ENCODE measurements at regions not wholly inside any gene's neighbourhood (a gene's known extent, or its start where the extent isn't known, plus 50 kb on each side); places are given as distances from the start of the nearest gene placed in this dataset.

GRCh38 chr1:239212811-239213220 is 173.6 kb upstream of the CHRM3 start:
- no peak overlapping the region for H3K4me3 ChIP-seq (replicated peaks in 1 of 2; ENCODE audit: low read depth in 2 of 2, low read length in 2 of 2)
- DNase-seq (ENCODE audit: low read depth in 2 of 2), result peak in 1 of 2 donors; percentile 35
- TF ChIP-seq CTCF (IDR thresholded peaks at IDR 0.05; ENCODE audit: low read depth, low read length), result no peak

GRCh38 chr1:239209591-239209990 is 176.8 kb upstream of the CHRM3 start:
- H3K4me3 ChIP-seq (replicated peaks in 1 of 2; ENCODE audit: low read depth in 2 of 2, low read length in 2 of 2), result no peak overlapping the region
- no peak for DNase-seq (ENCODE audit: low read depth in 2 of 2)
- no peak for TF ChIP-seq CTCF (IDR thresholded peaks at IDR 0.05; ENCODE audit: low read depth, low read length)

DNA sequence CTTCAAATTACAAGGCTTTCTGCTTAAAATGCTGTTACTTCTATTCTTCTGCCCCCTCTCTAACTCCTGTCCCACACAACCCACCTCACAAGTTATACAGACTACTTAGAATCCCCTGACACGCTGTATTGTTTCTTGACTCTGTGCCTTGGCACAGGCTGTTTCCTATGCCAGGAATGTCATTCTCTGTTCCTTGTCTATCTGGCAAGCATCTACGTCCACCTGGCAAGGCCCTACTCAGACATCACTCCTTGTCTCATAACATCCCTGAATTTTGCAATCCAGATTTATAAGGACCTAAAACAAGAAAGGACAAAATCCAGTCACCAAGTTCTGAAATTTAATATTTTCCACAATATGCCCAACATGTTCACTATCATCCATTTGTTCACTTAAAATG is 182.0 kb upstream of the CHRM3 start:
- DNase-seq (ENCODE audit: low read depth in 2 of 2), result no peak
- no peak overlapping the region for H3K4me3 ChIP-seq (replicated peaks in 1 of 2; ENCODE audit: low read depth in 2 of 2, low read length in 2 of 2)
- TF ChIP-seq CTCF (IDR thresholded peaks at IDR 0.05; ENCODE audit: low read depth, low read length), result no peak

DNA sequence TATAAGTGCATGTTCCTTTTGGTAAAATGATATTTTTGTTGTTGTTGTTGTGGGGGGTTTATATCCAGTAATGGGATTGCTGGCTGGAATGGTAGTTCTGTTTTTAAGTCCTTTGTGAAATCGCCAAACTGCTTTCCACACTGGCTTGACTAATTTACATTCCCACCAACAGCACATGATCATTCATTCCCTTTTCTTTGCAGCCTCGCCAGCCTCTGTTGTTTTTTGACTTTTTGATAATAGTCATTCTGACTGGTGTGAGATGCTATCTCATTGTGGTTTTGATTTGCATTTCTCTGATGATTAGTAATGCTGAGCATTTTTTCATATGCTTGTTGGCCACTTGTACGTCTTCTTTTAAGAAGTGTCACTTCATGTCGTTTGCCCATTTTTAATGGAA is 188.5 kb upstream of the CHRM3 start:
- TF ChIP-seq CTCF (IDR thresholded peaks at IDR 0.05; ENCODE audit: low read depth, low read length), result no peak
- DNase-seq (ENCODE audit: low read depth in 2 of 2), result no peak
- no peak overlapping the region for H3K4me3 ChIP-seq (replicated peaks in 1 of 2; ENCODE audit: low read depth in 2 of 2, low read length in 2 of 2)

DNA sequence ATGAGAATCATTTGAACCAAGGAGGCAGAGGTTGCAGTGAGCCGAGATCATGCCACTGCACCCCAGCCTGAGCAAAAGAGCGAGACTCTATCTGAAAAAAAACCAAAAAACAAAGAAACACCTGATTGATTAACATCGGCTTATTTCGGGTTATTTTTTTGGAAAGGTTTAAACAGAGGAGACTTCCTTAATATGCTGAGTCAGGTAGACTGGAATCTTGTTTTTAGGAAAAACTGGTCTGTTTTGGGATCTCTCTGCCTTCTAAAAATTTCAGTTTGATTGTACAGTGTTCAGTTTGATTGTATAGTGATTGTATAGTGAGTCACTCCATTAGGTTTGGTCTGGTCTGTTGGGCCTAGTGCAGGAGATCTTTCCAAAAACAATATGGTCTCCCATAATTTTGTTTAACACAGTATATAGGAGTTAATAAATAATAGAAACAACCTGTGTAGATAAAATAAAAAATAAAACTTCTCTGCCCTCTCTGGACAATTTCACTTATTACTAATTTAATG is 196.3 kb upstream of the CHRM3 start:
- no peak for DNase-seq (ENCODE audit: low read depth in 2 of 2)
- no peak for TF ChIP-seq CTCF (IDR thresholded peaks at IDR 0.05; ENCODE audit: low read depth, low read length)
- no peak overlapping the region for H3K4me3 ChIP-seq (replicated peaks in 1 of 2; ENCODE audit: low read depth in 2 of 2, low read length in 2 of 2)

- H3K4me3 ChIP-seq (replicated peaks in 1 of 2; ENCODE audit: low read depth in 2 of 2, low read length in 2 of 2), result no peak overlapping the region
- TF ChIP-seq CTCF (IDR thresholded peaks at IDR 0.05; ENCODE audit: low read depth, low read length), result no peak
- no peak for DNase-seq (ENCODE audit: low read depth in 2 of 2)
These were observed 199.9 kb upstream of the CHRM3 start for GRCh38 chr1:239186487-239186886.

- DNase-seq (ENCODE audit: low read depth in 2 of 2), result no peak
- no peak for TF ChIP-seq CTCF (IDR thresholded peaks at IDR 0.05; ENCODE audit: low read depth, low read length)
- H3K4me3 ChIP-seq (replicated peaks in 1 of 2; ENCODE audit: low read depth in 2 of 2, low read length in 2 of 2), result no peak overlapping the region
These were observed 201.1 kb upstream of the CHRM3 start for GRCh38 chr1:239185245-239185619.

All from cardiac fibroblast (primary cell).